PC-3 (cell line): ENCODE measurements at regions not wholly inside any gene's neighbourhood (a gene's known extent, or its start where the extent isn't known, plus 50 kb on each side); places are given as distances from the start of the nearest gene placed in this dataset.

Experiments used
- EZH2 ChIP-seq: fragments of 300-600 bp; sonication (generic); IDR thresholded peaks from one replicate; pipeline ENCODE4 v1.6.1; 2017; ENCODE audit warnings: antibody characterized with exemption, mild to moderate bottlenecking, low read length; ENCODE audit not compliant: unreplicated experiment
- EZH2phosphoT487 ChIP-seq: fragments of 300-600 bp; sonication (generic); IDR thresholded peaks from 2 replicates; pipeline ENCODE4 v1.6.1; 2018; ENCODE audit warnings: mild to moderate bottlenecking, antibody characterized with exemption, low read length, borderline replicate concordance
- TF ChIP-seq, protein P1 (sequence below): fragments of 300-600 bp; sonication (generic); conservative IDR thresholded peaks from 2 replicates; pipeline ENCODE4 v1.5.1; 2017; ENCODE audit warnings: antibody characterized with exemption, low read depth, mild to moderate bottlenecking, low read length

DNA sequence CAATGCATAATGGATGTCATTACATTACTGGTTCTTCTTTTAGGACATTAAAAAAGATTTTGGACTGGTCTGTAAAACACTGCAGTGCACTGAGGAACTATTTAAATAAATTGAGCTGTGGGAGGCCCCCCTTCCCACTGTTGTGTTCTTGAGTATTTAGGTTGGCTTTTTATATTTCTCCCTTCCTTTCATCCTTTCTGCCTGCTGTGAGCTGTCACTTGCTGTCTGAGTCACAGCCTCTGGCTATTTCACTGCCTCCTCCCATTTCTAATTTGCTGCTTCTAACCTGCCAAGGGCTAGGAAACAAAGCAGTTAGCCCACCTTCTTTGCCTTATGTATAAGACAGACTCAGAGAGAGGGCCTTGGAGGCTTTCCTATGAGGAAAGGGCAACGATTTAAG is 89.0 kb upstream of the FNDC3B start:
- TF ChIP-seq, protein P1, sequence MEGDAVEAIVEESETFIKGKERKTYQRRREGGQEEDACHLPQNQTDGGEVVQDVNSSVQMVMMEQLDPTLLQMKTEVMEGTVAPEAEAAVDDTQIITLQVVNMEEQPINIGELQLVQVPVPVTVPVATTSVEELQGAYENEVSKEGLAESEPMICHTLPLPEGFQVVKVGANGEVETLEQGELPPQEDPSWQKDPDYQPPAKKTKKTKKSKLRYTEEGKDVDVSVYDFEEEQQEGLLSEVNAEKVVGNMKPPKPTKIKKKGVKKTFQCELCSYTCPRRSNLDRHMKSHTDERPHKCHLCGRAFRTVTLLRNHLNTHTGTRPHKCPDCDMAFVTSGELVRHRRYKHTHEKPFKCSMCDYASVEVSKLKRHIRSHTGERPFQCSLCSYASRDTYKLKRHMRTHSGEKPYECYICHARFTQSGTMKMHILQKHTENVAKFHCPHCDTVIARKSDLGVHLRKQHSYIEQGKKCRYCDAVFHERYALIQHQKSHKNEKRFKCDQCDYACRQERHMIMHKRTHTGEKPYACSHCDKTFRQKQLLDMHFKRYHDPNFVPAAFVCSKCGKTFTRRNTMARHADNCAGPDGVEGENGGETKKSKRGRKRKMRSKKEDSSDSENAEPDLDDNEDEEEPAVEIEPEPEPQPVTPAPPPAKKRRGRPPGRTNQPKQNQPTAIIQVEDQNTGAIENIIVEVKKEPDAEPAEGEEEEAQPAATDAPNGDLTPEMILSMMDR = no peak
- TF ChIP-seq EZH2 (no peak), EZH2phosphoT487 (no peak)
